Adipocyte (in vitro differentiated cells): ENCODE measurements at regions not wholly inside any gene's neighbourhood (a gene's known extent, or its start where the extent isn't known, plus 50 kb on each side); places are given as distances from the start of the nearest gene placed in this dataset.
"Not testable (repeated sequence)": the region's sequence is repeated elsewhere in the genome, so short reads cannot be mapped to it uniquely, and the experiment has no call there.

ENCODE experiments used
- DNase-seq: peaks from one replicate; pipeline ENCODE4 v3.0.0-alpha.2; 2015; ENCODE audit warnings: low read depth
- H3K27me3 ChIP-seq: replicated peaks from 2 replicates; pipeline ENCODE4 v1.7.0; 2013; ENCODE audit warnings: mild to moderate bottlenecking, low read length, moderate library complexity; ENCODE audit not compliant: control insufficient read depth, insufficient read depth
- H3K36me3 ChIP-seq: 2 replicates; pipeline ENCODE4 v1.7.0; 2013; ENCODE audit warnings: low read length, mild to moderate bottlenecking, moderate library complexity; ENCODE audit not compliant: control insufficient read depth, insufficient read depth, severe bottlenecking
- H3K4me1 ChIP-seq: 2 replicates; pipeline ENCODE4 v1.7.0; 2013; ENCODE audit warnings: mild to moderate bottlenecking, low read length, moderate library complexity; ENCODE audit not compliant: control insufficient read depth, insufficient read depth
- H3K4me3 ChIP-seq: 2 replicates; pipeline ENCODE4 v1.7.0; 2013; ENCODE audit warnings: mild to moderate bottlenecking, low read length, moderate library complexity
- H3K9ac ChIP-seq: 2 replicates; pipeline ENCODE4 v1.7.0; 2013; ENCODE audit warnings: mild to moderate bottlenecking, low read length, moderate library complexity
- H3K9me3 ChIP-seq: 2 replicates; pipeline ENCODE4 v1.7.0; 2013; ENCODE audit warnings: mild to moderate bottlenecking, low read length, moderate library complexity; ENCODE audit not compliant: control insufficient read depth

DNA sequence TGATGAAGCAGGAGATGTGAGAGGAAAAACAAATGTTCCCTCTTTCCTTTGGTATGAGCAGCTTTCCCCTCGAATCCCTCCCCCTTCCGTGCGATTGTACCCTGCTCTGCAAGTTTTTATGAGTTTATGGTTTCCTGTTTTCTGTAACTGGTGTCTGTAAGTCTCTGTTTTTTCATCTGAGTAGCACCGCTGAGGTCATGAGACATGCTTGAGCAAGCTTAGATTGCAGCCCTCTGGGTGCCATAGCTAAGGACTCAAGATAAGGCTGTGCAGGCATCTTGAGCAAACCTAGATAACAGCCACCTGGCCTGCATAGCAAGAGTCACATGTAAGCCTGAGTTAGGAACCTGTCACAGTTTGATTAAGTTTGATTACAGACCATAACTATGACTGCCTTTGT, 165.2 kb upstream of the TGIF2LX start:
- H3K9ac ChIP-seq, DNase-seq, H3K27me3 ChIP-seq, H3K4me1 ChIP-seq, H3K4me3 ChIP-seq, H3K36me3 ChIP-seq, H3K9me3 ChIP-seq: not testable (repeated sequence)

DNA sequence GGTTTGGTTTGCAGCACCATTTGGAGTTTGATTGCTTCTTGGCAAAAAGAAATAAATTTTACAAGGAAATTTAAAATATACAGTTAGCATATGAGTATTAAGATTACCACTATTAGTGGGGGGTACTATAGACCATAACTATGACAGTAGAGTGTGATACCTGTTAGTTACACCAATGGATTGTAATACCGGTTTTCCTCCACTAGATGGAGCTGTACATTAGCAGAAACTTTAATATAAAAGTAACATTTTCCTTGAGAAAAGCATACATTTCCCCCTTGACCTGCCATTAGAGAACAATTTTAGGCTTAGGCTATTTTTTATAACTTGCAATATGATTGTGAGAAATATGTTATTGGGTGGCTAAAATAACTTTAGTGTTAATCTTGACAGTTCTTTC, 163.9 kb upstream of the TGIF2LX start:
- not testable (repeated sequence) for H3K9ac ChIP-seq, H3K4me3 ChIP-seq, H3K4me1 ChIP-seq, H3K27me3 ChIP-seq, H3K36me3 ChIP-seq, H3K9me3 ChIP-seq
- peak; percentile 58 for DNase-seq

- not testable (repeated sequence) for H3K9ac ChIP-seq, DNase-seq, H3K27me3 ChIP-seq, H3K4me1 ChIP-seq, H3K4me3 ChIP-seq, H3K36me3 ChIP-seq, H3K9me3 ChIP-seq
Observed at GRCh38 chrX:89759076-89759685, 162.5 kb upstream of the TGIF2LX start.

DNA sequence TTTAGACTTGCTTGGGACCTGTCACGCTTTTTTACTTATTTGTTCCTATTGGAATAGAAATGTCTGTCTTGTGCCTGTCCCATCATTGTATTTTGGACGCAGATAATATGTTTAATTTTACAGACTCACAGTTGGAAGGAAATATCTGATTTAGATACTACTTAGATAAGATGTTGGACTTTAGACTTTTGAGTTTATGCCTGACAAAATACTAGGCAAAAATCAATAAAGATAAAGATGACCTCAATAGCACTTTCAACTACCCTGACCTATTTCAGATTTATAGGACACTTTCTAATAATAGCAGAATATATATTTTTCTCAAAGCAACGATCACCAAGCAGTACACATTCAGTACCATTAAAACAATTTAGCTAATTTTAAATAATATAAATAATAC, 150.1 kb upstream of the TGIF2LX start:
- H3K9me3 ChIP-seq, H3K27me3 ChIP-seq, DNase-seq, H3K36me3 ChIP-seq, H3K9ac ChIP-seq, H3K4me3 ChIP-seq, H3K4me1 ChIP-seq: not testable (repeated sequence)

GRCh38 chrX:89811440-89811839, 110.3 kb upstream of the TGIF2LX start:
- not testable (repeated sequence) for H3K9me3 ChIP-seq, H3K36me3 ChIP-seq, H3K4me1 ChIP-seq, H3K27me3 ChIP-seq, H3K9ac ChIP-seq, H3K4me3 ChIP-seq, DNase-seq

DNA sequence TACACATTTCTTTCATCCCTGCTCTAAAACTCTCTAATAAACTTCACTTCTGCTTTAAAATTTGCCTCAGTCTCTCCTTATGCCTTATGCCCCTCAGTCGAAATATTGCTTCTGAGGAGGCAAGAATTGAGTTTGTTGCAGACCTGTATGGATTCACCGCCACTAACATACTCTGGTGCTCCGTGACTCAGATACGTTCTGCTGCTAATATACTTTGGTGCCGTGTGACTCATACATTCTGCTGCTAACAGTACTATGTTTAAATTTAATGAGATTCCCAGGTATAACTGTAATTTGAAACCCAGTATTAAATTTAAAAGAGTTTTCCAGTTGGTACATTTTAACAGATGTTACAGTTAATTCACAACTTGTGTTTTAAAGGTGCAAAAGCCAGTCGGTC, 82.0 kb upstream of the TGIF2LX start:
- H3K4me3 ChIP-seq, DNase-seq, H3K36me3 ChIP-seq, H3K4me1 ChIP-seq, H3K9me3 ChIP-seq, H3K9ac ChIP-seq, H3K27me3 ChIP-seq: not testable (repeated sequence)

DNA sequence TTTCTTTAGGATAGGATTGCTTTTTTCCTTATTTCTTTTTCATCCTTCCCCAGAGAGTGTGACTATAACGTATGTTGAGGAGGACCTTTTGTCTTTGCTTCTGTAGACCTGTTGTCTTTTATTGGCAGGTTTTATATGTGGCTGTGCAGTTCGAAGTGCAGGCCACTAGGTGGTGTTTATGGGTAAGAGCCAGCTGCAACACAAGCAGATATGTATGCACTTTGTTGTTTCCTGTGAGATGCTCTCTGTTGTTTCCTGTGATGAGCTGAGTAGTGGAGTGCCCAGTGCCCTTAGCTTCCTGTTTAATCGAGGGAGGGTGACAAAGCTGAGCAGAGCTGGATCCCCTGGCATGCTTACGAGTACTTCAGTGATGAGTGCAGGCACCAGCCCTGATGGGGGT, 50.0 kb upstream of the TGIF2LX start:
- DNase-seq, result peak; percentile 26
- not testable (repeated sequence) for H3K27me3 ChIP-seq, H3K9ac ChIP-seq, H3K4me3 ChIP-seq, H3K4me1 ChIP-seq, H3K9me3 ChIP-seq, H3K36me3 ChIP-seq
